Liver (tissue), 8 donors: ENCODE measurements at regions not wholly inside any gene's neighbourhood (a gene's known extent, or its start where the extent isn't known, plus 50 kb on each side); places are given as distances from the start of the nearest gene placed in this dataset.

Source experiments
- DNase-seq: peaks from one replicate; pipeline ENCODE4 v3.0.0-alpha.2; 2017; ENCODE audit warnings: low spot score
- H3K27ac ChIP-seq, 2 donors: one replicate each; pipeline ENCODE4 v1.7.0; 2013; ENCODE audit warnings: inconsistent platforms in 2 of 2, low read length in 2 of 2, control low read depth in 1 of 2, low read depth in 1 of 2, mild to moderate bottlenecking in 1 of 2
- H3K27me3 ChIP-seq, 4 donors: one replicate each; pipeline versions ENCODE4 v1.6.1 to v1.7.0; 2013; ENCODE audit warnings: low read length in 3 of 4, inconsistent platforms in 1 of 4, mild to moderate bottlenecking in 1 of 4, moderate library complexity in 1 of 4; ENCODE audit not compliant: control insufficient read depth in 4 of 4, insufficient read depth in 4 of 4
- H3K36me3 ChIP-seq, 4 donors: one replicate each; pipeline versions ENCODE4 v1.6.1 to v1.7.0; 2013; ENCODE audit warnings: low read length in 3 of 4, mild to moderate bottlenecking in 3 of 4, low read depth in 1 of 4, moderate library complexity in 1 of 4; ENCODE audit not compliant: control insufficient read depth in 4 of 4, insufficient read depth in 3 of 4
- H3K4me1 ChIP-seq, 4 donors: one replicate each; pipeline versions ENCODE4 v1.6.1 to v1.7.0; 2013; ENCODE audit warnings: low read length in 3 of 4, mild to moderate bottlenecking in 3 of 4, moderate library complexity in 1 of 4; ENCODE audit not compliant: control insufficient read depth in 4 of 4, insufficient read depth in 4 of 4
- H3K4me3 ChIP-seq, 3 donors: one replicate each; pipeline versions ENCODE4 v1.6.1 to v1.7.0; 2013; ENCODE audit warnings: low read length in 3 of 3, control low read depth in 1 of 3, low read depth in 1 of 3, mild to moderate bottlenecking in 1 of 3
- H3K9ac ChIP-seq, 2 donors: one replicate each; pipeline ENCODE4 v1.7.0; 2013; ENCODE audit warnings: low read length in 2 of 2, mild to moderate bottlenecking in 2 of 2, moderate library complexity in 2 of 2, control low read depth in 1 of 2, low read depth in 1 of 2
- H3K9me3 ChIP-seq, 4 donors: one replicate each; pipeline versions ENCODE4 v1.6.1 to v1.7.0; 2013; ENCODE audit warnings: low read length in 3 of 4; ENCODE audit not compliant: control insufficient read depth in 4 of 4
- ATF3 ChIP-seq: IDR thresholded peaks from 2 replicates; pipeline ENCODE4 v1.6.1; 2016; ENCODE audit warnings: antibody characterized with exemption
- CTCF ChIP-seq: fragments of 150-350 bp; IDR thresholded peaks from 2 replicates; pipeline ENCODE4 v1.5.1; 2017; ENCODE audit warnings: improper control_type of control experiment, low read depth, low read length; ENCODE audit not compliant: missing input control
- EGR1 ChIP-seq, 2 donors: IDR thresholded peaks; 2 replicates each; pipeline ENCODE4 v1.6.1; 2016 to 2018; ENCODE audit warnings: antibody characterized with exemption in 2 of 2, low read depth in 2 of 2
- FOXA1 ChIP-seq: IDR thresholded peaks from 2 replicates; pipeline ENCODE4 v1.6.1; 2016; ENCODE audit warnings: antibody characterized with exemption
- FOXA2 ChIP-seq: IDR thresholded peaks from 2 replicates; pipeline ENCODE4 v1.6.1; 2016; ENCODE audit warnings: antibody characterized with exemption
- GABPA ChIP-seq, 2 donors: IDR thresholded peaks in 1 of 2; conservative IDR thresholded peaks in 1 of 2; 2 replicates each; pipeline ENCODE4 v1.6.1; 2016; ENCODE audit warnings: antibody characterized with exemption in 2 of 2, mild to moderate bottlenecking in 1 of 2, moderate library complexity in 1 of 2
- HNF4A ChIP-seq, 2 donors: conservative IDR thresholded peaks; 2 replicates each; pipeline ENCODE4 v1.6.1; 2016; ENCODE audit warnings: antibody characterized with exemption in 2 of 2, mild to moderate bottlenecking in 2 of 2
- HNF4G ChIP-seq: IDR thresholded peaks from 2 replicates; pipeline ENCODE4 v1.6.1; 2016; ENCODE audit warnings: antibody characterized with exemption
- JUND ChIP-seq, 2 donors: IDR thresholded peaks; 2 replicates each; pipeline ENCODE4 v1.6.1; 2016; ENCODE audit warnings: antibody characterized with exemption in 2 of 2
- MAX ChIP-seq: IDR thresholded peaks from 2 replicates; pipeline ENCODE4 v1.6.1; 2016; ENCODE audit warnings: antibody characterized with exemption
- NR2F2 ChIP-seq: IDR thresholded peaks from 2 replicates; pipeline ENCODE4 v1.6.1; 2016; ENCODE audit warnings: antibody characterized with exemption
- REST ChIP-seq: IDR thresholded peaks from 2 replicates; pipeline ENCODE4 v1.6.1; 2016; ENCODE audit warnings: antibody characterized with exemption, mild to moderate bottlenecking
- RXRA ChIP-seq, 2 donors: IDR thresholded peaks; 2 replicates each; pipeline ENCODE4 v1.6.1; 2017 to 2018; ENCODE audit warnings: antibody characterized with exemption in 2 of 2, mild to moderate bottlenecking in 1 of 2
- SP1 ChIP-seq: IDR thresholded peaks from 2 replicates; pipeline ENCODE4 v1.6.1; 2018; ENCODE audit warnings: antibody characterized with exemption, mild to moderate bottlenecking
- TAF1 ChIP-seq: conservative IDR thresholded peaks from 2 replicates; pipeline ENCODE4 v1.6.1; 2016; ENCODE audit warnings: antibody characterized with exemption, mild to moderate bottlenecking
- YY1 ChIP-seq: IDR thresholded peaks from 2 replicates; pipeline ENCODE4 v1.6.1; 2016; ENCODE audit warnings: antibody characterized with exemption, mild to moderate bottlenecking
- ZBTB33 ChIP-seq: IDR thresholded peaks from 2 replicates; pipeline ENCODE4 v1.6.1; 2016; ENCODE audit warnings: antibody characterized with exemption
- WGBS: extraction: QIAGEN DNeasy Blood & Tissue Kit; methylation state at CpG from one replicate; pipeline ENCODE4 v1.1.7; 2013; 5-methylcytosine and 5-hydroxymethylcytosine counted together
- donor health status: healthy.
- donor health status: healthy.
- donor health status: healthy.
- donor health status: healthy.
- donor health status: healthy.

GRCh38 chr10:62735464-62736167 is 68.9 kb upstream of the ADO start:
- 66% methylated on average over 2 of the region's 2 CpGs for WGBS
- Histone ChIP-seq H3K27me3 (peaks cover 0 to 5% (median under 1%) of the 10 kb centered on the region in 4 donors), H3K9ac (no peak overlapping the region), H3K36me3 (no peaks in the 10 kb centered on the region), H3K9me3 (no peaks in the 10 kb centered on the region), H3K4me1 (no peaks in the 10 kb centered on the region), H3K27ac (no peak overlapping the region), H3K4me3 (no peak overlapping the region)
- DNase-seq = no peak
- TF ChIP-seq FOXA2 (no peak), RXRA (IDR thresholded peaks at IDR 0.05) (no peak), HNF4A (conservative IDR thresholded peaks at IDR 0.05) (no peak), HNF4G (no peak), JUND (IDR thresholded peaks at IDR 0.05) (no peak), NR2F2 (no peak), SP1 (no peak), CTCF (no peak)

GRCh38 chr10:62736168-62736546 is 68.4 kb upstream of the ADO start:
- no peaks in the 10 kb centered on the region for H3K36me3 ChIP-seq
- no peak overlapping the region for H3K4me3 ChIP-seq
- no peaks in the 10 kb centered on the region for H3K4me1 ChIP-seq
- no peak for DNase-seq
- no peak overlapping the region for H3K27ac ChIP-seq
- H3K9me3 ChIP-seq = no peaks in the 10 kb centered on the region
- H3K9ac ChIP-seq = no peak overlapping the region
- H3K27me3 ChIP-seq = peaks cover 0 to 4% (median 0%) of the 10 kb centered on the region in 4 donors
- WGBS = 82% methylated on average over 2 of the region's 2 CpGs
- TF ChIP-seq FOXA2 (no peak), EGR1 (IDR thresholded peaks at IDR 0.05; ENCODE audit: low read depth in 2 of 2) (no peak), TAF1 (no peak), HNF4A (conservative IDR thresholded peaks at IDR 0.05) (no peak), HNF4G (no peak), NR2F2 (no peak), MAX (no peak), RXRA (IDR thresholded peaks at IDR 0.05) (no peak), ATF3 (no peak), ZBTB33 (no peak), REST (no peak), CTCF (no peak), FOXA1 (no peak), GABPA (IDR thresholded peaks at IDR 0.05 in 1 of 2, conservative IDR thresholded peaks at IDR 0.05 in 1 of 2) (no peak), YY1 (no peak), JUND (IDR thresholded peaks at IDR 0.05) (no peak)
